Activated naive CD8-positive, alpha-beta T cell treated with anti-CD3 and anti-CD28 coated beads for 36 hours (primary cell): ENCODE measurements at regions not wholly inside any gene's neighbourhood (a gene's known extent, or its start where the extent isn't known, plus 50 kb on each side); places are given as distances from the start of the nearest gene placed in this dataset.
"Not testable (repeated sequence)": the region's sequence is repeated elsewhere in the genome, so short reads cannot be mapped to it uniquely, and the experiment has no call there.

Experiments
- DNase-seq: peaks from one replicate; pipeline ENCODE4 v3.0.0; 2021
- H3K27ac Mint-ChIP-seq: one replicate; pipeline ENCODE4 v1.8.0; 2022; ENCODE audit warnings: mild to moderate bottlenecking, moderate library complexity, mixed read lengths
- H3K27me3 Mint-ChIP-seq: one replicate; pipeline ENCODE4 v1.8.0; 2022; ENCODE audit warnings: mild to moderate bottlenecking, mixed read lengths
- H3K36me3 Mint-ChIP-seq: one replicate; pipeline ENCODE4 v1.8.0; 2021; ENCODE audit warnings: mild to moderate bottlenecking, mixed read lengths
- H3K4me1 Mint-ChIP-seq: one replicate; pipeline ENCODE4 v1.8.0; 2021; ENCODE audit warnings: mixed read lengths
- H3K4me3 Mint-ChIP-seq: one replicate; pipeline ENCODE4 v1.8.0; 2022; ENCODE audit warnings: mild to moderate bottlenecking, moderate library complexity, mixed read lengths
- H3K9me3 Mint-ChIP-seq: one replicate; pipeline ENCODE4 v1.8.0; 2022; ENCODE audit warnings: mixed read lengths

- Mint-ChIP-seq H3K36me3 (no peaks in the 10 kb centered on the region), H3K9me3 (no peaks in the 10 kb centered on the region), H3K4me1 (no peaks in the 10 kb centered on the region), H3K27me3 (no peaks in the 10 kb centered on the region), H3K27ac (no peak overlapping the region), H3K4me3 (no peak overlapping the region)
- no peak for DNase-seq
These were observed 556.4 kb upstream of the SMIM31 start for GRCh38 chr4:164197556-164197955.

GRCh38 chr4:164203476-164203875 is 550.5 kb upstream of the SMIM31 start:
- H3K4me1 Mint-ChIP-seq: no peaks in the 10 kb centered on the region
- H3K27ac Mint-ChIP-seq: no peak overlapping the region
- H3K27me3 Mint-ChIP-seq: no peaks in the 10 kb centered on the region
- H3K36me3 Mint-ChIP-seq: no peaks in the 10 kb centered on the region
- H3K4me3 Mint-ChIP-seq: no peak overlapping the region
- no peaks in the 10 kb centered on the region for H3K9me3 Mint-ChIP-seq
- no peak for DNase-seq

- no peaks in the 10 kb centered on the region for H3K9me3 Mint-ChIP-seq
- no peaks in the 10 kb centered on the region for H3K4me1 Mint-ChIP-seq
- no peaks in the 10 kb centered on the region for H3K27me3 Mint-ChIP-seq
- no peak overlapping the region for H3K27ac Mint-ChIP-seq
- H3K4me3 Mint-ChIP-seq: no peak overlapping the region
- no peak for DNase-seq
- H3K36me3 Mint-ChIP-seq: no peaks in the 10 kb centered on the region
These were observed 549.5 kb upstream of the SMIM31 start for GRCh38 chr4:164204434-164204833.

DNA sequence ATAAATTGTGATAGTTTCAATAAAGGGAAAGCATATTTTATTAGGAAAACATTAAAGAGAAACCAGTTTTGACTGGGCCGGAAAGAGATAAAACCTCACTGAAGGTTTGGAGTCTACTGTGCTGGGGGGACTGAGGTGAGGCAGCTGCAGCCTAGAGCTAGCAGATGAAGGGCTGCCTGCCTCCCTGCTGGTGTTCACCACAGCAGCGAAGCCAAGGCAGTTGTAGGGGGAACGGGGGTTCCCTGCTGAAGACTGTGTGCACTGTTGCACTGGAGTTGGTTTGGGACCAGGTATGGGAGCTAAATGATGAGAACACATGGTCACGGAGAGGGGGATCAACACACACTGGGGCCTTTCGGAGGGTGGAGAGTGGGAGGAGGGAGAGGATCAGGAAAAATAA is 546.5 kb upstream of the SMIM31 start:
- H3K36me3 Mint-ChIP-seq: no peaks in the 10 kb centered on the region
- no peak for DNase-seq
- H3K27ac Mint-ChIP-seq: no peak overlapping the region
- H3K4me1 Mint-ChIP-seq: no peaks in the 10 kb centered on the region
- no peaks in the 10 kb centered on the region for H3K27me3 Mint-ChIP-seq
- H3K9me3 Mint-ChIP-seq: no peaks in the 10 kb centered on the region
- H3K4me3 Mint-ChIP-seq: no peak overlapping the region

DNA sequence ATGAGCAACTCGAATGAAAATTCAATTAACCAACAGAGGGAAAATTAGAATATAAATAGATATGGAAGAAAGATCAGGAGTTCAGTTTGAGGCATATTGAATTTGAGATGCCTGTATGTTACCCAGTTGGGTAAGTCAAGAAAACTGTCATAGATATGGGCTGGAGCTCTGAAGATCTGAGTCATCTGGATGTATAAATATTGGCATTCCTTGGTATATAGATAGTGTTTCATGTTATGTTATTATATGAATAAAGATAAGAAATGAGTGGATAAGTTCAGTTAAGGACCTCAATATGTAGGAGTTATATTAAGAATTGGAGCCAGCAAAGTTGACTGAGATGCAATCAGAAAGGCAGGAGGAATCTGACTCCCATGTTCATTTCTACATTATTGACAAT is 543.6 kb upstream of the SMIM31 start:
- Mint-ChIP-seq H3K9me3 (no peaks in the 10 kb centered on the region), H3K27me3 (no peaks in the 10 kb centered on the region), H3K36me3 (no peaks in the 10 kb centered on the region), H3K4me3 (no peak overlapping the region), H3K27ac (no peak overlapping the region), H3K4me1 (no peaks in the 10 kb centered on the region)
- DNase-seq: no peak

DNA sequence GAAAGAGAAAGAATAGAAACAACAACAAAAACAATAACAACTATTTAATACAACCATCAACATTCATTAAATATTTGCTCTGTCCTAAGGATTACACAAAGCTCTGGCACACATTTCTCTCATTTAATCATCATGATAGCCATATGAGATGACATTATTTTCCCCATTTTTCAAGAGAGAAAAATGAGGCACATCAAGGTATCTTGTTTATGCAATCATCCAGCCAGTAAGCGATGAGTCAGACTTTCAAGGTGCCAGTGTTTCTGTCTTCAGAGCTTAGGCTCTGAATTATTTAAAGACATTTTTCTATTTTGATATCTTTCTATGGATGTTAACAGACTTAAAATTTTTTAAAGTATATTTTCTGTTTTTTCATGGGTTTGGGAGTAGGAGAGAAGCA is 541.8 kb upstream of the SMIM31 start:
- no peak for DNase-seq

GRCh38 chr4:164212714-164213113 is 541.2 kb upstream of the SMIM31 start:
- no peaks in the 10 kb centered on the region for H3K4me1 Mint-ChIP-seq
- no peaks in the 10 kb centered on the region for H3K9me3 Mint-ChIP-seq
- H3K27ac Mint-ChIP-seq: no peak overlapping the region
- H3K36me3 Mint-ChIP-seq: no peaks in the 10 kb centered on the region
- no peaks in the 10 kb centered on the region for H3K27me3 Mint-ChIP-seq
- no peak overlapping the region for H3K4me3 Mint-ChIP-seq
- DNase-seq: no peak

More for the DNA sequence above, 541.8 kb upstream of the SMIM31 start:
- no peak overlapping the region for H3K27ac Mint-ChIP-seq
- H3K9me3 Mint-ChIP-seq: no peaks in the 10 kb centered on the region
- no peaks in the 10 kb centered on the region for H3K4me1 Mint-ChIP-seq
- no peaks in the 10 kb centered on the region for H3K27me3 Mint-ChIP-seq
- no peaks in the 10 kb centered on the region for H3K36me3 Mint-ChIP-seq
- H3K4me3 Mint-ChIP-seq: no peak overlapping the region

DNA sequence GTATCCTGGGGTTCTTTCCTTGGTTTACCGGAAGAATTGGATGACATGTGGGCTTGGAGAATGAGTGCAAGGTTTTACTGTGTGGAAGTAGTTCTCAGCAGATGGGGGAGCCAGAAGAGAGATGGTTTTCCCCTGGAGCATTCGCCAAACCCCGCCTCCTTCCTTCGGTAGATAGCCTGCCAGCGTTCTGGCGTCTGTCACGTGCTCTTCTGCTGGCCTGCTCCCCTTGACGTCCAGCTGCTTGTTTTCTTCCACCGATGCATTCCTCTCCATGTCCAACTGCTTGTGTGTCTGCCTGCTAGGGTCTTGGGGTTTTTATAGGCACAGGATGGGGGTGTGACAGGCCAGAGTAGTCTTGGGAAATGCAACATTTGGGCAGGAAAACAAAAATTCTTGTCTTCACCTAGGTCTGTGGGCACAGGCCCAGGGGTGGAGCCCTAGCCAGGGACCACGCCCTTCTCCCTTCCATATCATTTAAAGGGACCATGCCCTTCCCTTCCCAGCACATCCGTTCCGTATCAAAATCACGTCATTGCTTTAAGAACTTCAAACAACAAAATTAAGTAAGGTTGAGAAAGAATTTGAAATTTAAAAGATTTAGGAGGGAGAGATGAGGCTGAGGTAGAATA is 538.7 kb upstream of the SMIM31 start:
- H3K9me3 Mint-ChIP-seq: peaks cover 2% of the 10 kb centered on the region
- no peak overlapping the region for H3K27ac Mint-ChIP-seq
- no peak for DNase-seq
- H3K4me3 Mint-ChIP-seq: no peak overlapping the region
- no peaks in the 10 kb centered on the region for H3K4me1 Mint-ChIP-seq
- no peaks in the 10 kb centered on the region for H3K27me3 Mint-ChIP-seq
- no peaks in the 10 kb centered on the region for H3K36me3 Mint-ChIP-seq

GRCh38 chr4:164221631-164222030 is 532.3 kb upstream of the SMIM31 start:
- no peak for DNase-seq
- H3K27me3 Mint-ChIP-seq: no peaks in the 10 kb centered on the region
- H3K27ac Mint-ChIP-seq: no peak overlapping the region
- H3K4me3 Mint-ChIP-seq: no peak overlapping the region
- no peaks in the 10 kb centered on the region for H3K36me3 Mint-ChIP-seq
- H3K9me3 Mint-ChIP-seq: peaks cover 5% of the 10 kb centered on the region
- H3K4me1 Mint-ChIP-seq: no peaks in the 10 kb centered on the region

- Mint-ChIP-seq H3K27me3 (no peaks in the 10 kb centered on the region), H3K36me3 (no peaks in the 10 kb centered on the region), H3K4me3 (no peak overlapping the region), H3K27ac (no peak overlapping the region), H3K4me1 (no peaks in the 10 kb centered on the region), H3K9me3 (peaks cover 3% of the 10 kb centered on the region)
- DNase-seq: no peak
These were observed 529.1 kb upstream of the SMIM31 start for GRCh38 chr4:164224871-164225270.

- Mint-ChIP-seq H3K36me3 (no peaks in the 10 kb centered on the region), H3K27me3 (no peaks in the 10 kb centered on the region), H3K4me3 (no peak overlapping the region), H3K4me1 (no peaks in the 10 kb centered on the region), H3K27ac (no peak overlapping the region), H3K9me3 (no peaks in the 10 kb centered on the region)
- no peak for DNase-seq
These were observed 524.7 kb upstream of the SMIM31 start for GRCh38 chr4:164229255-164229654.

DNA sequence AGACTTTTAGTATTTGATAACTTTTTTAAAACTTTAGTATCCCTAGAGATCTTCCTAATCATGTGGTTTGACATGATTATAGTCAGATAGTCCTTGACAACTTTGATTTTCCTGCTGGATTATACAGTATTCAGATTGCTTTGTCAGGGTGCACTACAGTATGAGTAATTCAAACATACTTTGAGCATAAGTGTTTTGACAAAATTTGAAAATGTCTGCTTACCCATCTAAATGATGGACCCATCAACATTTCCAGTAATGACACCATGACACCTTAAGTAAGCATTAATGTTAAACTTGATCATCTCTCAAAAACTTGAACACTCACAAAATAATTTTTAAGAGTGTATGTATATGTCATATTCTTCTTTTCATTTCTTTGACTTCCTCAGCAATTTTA is 514.5 kb upstream of the SMIM31 start:
- H3K27me3 Mint-ChIP-seq: no peaks in the 10 kb centered on the region
- H3K4me3 Mint-ChIP-seq: no peak overlapping the region
- no peak overlapping the region for H3K27ac Mint-ChIP-seq
- H3K4me1 Mint-ChIP-seq: no peaks in the 10 kb centered on the region
- no peaks in the 10 kb centered on the region for H3K36me3 Mint-ChIP-seq
- no peak for DNase-seq
- no peaks in the 10 kb centered on the region for H3K9me3 Mint-ChIP-seq

DNA sequence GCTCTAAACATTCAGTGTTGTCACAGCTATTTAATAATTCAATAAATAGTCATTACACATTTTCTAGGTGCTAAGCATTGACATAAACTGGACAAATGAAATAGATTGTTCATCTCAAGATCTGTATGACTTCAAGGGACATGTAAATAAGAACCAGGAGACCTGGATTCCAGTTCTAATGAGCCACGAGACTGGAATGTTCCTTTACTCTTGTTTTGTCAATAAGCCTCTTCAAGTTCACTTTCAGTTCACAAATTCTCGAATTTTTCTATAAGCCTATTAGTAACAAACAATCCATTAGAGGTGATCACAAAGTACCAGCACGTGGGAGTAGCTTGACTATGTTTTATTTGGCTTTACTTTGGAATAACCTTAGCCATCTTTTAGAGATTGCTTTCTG is 514.0 kb upstream of the SMIM31 start:
- H3K9me3 Mint-ChIP-seq: no peaks in the 10 kb centered on the region

DNA sequence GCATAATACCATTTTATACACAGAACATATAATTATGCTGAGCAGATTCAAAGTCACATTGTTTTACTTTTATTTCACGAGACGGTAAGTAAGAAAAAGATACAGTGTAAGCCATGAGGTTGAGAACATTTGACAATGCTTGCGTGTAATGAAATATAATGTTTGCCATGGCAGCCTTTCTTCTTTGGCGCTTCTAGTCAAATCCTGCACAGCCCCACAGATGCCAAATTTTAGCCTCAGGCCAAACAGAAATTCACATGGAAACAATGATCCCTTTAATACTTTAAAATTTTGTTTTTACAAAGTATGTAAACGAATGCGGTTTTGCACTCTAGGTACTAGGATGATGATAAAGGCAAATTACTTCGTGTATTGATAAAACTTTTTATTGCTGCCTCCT is 502.7 kb upstream of the SMIM31 start:
- Mint-ChIP-seq H3K27ac (no peak overlapping the region), H3K4me3 (no peak overlapping the region), H3K9me3 (no peaks in the 10 kb centered on the region), H3K27me3 (no peaks in the 10 kb centered on the region), H3K36me3 (no peaks in the 10 kb centered on the region), H3K4me1 (no peaks in the 10 kb centered on the region)
- no peak for DNase-seq

More for the DNA sequence above, 514.0 kb upstream of the SMIM31 start:
- DNase-seq: no peak
- Mint-ChIP-seq H3K4me1 (no peaks in the 10 kb centered on the region), H3K27ac (no peak overlapping the region), H3K36me3 (no peaks in the 10 kb centered on the region), H3K27me3 (no peaks in the 10 kb centered on the region), H3K4me3 (no peak overlapping the region)

DNA sequence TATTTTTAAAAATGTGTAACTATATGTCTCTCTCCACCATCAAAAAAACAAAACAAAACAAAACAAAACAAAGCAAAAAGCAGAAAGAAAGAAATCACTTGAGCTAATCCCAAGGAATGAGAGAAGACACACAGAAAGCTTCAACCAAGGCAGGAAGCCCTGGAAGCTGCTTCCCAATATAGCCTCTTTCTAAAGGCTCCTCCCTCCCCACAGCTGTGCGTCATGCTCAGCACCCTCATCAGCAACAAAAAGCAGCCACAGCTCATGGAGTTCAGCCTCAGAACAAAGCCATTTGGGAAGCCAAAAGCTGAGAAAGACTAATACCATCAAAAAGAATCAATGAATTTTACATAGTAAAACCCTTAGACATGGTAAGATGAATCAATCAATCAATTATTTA is 501.6 kb upstream of the SMIM31 start:
- DNase-seq: no peak
- H3K4me1 Mint-ChIP-seq: no peaks in the 10 kb centered on the region
- H3K36me3 Mint-ChIP-seq: no peaks in the 10 kb centered on the region
- no peak overlapping the region for H3K4me3 Mint-ChIP-seq
- H3K9me3 Mint-ChIP-seq: no peaks in the 10 kb centered on the region
- H3K27me3 Mint-ChIP-seq: no peaks in the 10 kb centered on the region
- no peak overlapping the region for H3K27ac Mint-ChIP-seq

GRCh38 chr4:164261831-164262230 is 492.1 kb upstream of the SMIM31 start:
- Mint-ChIP-seq H3K36me3 (no peaks in the 10 kb centered on the region), H3K4me1 (no peaks in the 10 kb centered on the region), H3K9me3 (no peaks in the 10 kb centered on the region), H3K27ac (no peak overlapping the region), H3K27me3 (no peaks in the 10 kb centered on the region), H3K4me3 (no peak overlapping the region)
- no peak for DNase-seq

DNA sequence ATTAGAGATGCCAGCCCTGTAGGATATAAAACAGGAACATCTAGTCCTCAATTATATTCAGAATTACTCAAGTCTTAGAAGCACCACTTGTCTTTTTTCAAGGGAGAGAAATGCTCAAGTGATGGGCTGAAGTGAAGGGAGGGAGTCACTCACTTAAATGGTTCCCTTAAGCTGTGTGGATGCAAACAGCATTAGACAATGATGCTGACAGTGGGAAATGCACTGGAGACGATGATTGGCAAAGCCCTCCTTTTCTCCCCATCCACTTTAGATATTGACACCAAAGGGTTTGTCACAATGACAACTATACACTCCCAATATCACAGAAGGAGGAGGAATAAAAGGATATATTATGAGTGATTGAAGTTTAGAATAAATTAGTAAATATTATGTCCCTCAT is 491.4 kb upstream of the SMIM31 start:
- not testable (repeated sequence) for H3K27me3 Mint-ChIP-seq, H3K9me3 Mint-ChIP-seq, H3K4me1 Mint-ChIP-seq, H3K27ac Mint-ChIP-seq, H3K4me3 Mint-ChIP-seq, H3K36me3 Mint-ChIP-seq, DNase-seq
